IMR-90 (cell line): ENCODE measurements at regions not wholly inside any gene's neighbourhood (a gene's known extent, or its start where the extent isn't known, plus 50 kb on each side); places are given as distances from the start of the nearest gene placed in this dataset.

Experiments
- ATAC-seq: fragments of 200-7000 bp; cut with Tn5 transposase; 2 replicates; pipeline ENCODE4 v1.9.1; 2020; ENCODE audit warnings: low read depth, mild to moderate bottlenecking, moderate library complexity
- BruUV-seq: library from RNA; stranded (reverse); fragments of 400-500 nt; replicated peaks from 2 replicates; lab custom pipeline; 2021; lab: Mats Ljungman, UMichigan
- CTCF ChIA-PET: fragments of 300-600 bp; formaldehyde crosslinking; extraction: SDS; loops from one replicate; lab custom pipeline; 2021; ENCODE audit warnings: antibody characterized with exemption; lab: Yijun Ruan, JAX
- POLR2A ChIA-PET: fragments of 300-600 bp; sonication (Branson Sonifier 250); formaldehyde crosslinking; loops from one replicate; lab custom pipeline; 2022; ENCODE audit warnings: antibody characterized with exemption; ENCODE audit not compliant: unreplicated experiment; lab: Charles Lee
- DNase-seq: peaks from one replicate; pipeline ENCODE4 v3.0.0; 2013
- H2AFZ ChIP-seq: replicated peaks from 2 replicates; pipeline ENCODE3; 2013; ENCODE audit warnings: low read length, mild to moderate bottlenecking; ENCODE audit not compliant: poor library complexity
- H2AK5ac ChIP-seq: 2 replicates; pipeline ENCODE4 v1.6.1; 2013; ENCODE audit warnings: low read depth, low read length, inconsistent platforms
- H2AK9ac ChIP-seq: replicated peaks from 2 replicates; pipeline ENCODE3; 2013; ENCODE audit warnings: mild to moderate bottlenecking, low read depth, low read length, moderate library complexity; ENCODE audit not compliant: poor library complexity
- H2BK120ac ChIP-seq: 2 replicates; pipeline ENCODE4 v1.6.1; 2013; ENCODE audit warnings: low read depth, low read length, inconsistent platforms
- H2BK15ac ChIP-seq: 3 replicates; pipeline ENCODE4 v1.6.1; 2013; ENCODE audit warnings: low read depth, low read length, inconsistent platforms
- H2BK20ac ChIP-seq: 2 replicates; pipeline ENCODE4 v1.6.1; 2013; ENCODE audit warnings: low read depth, mild to moderate bottlenecking, inconsistent platforms, low read length, moderate library complexity
- H2BK5ac ChIP-seq: 2 replicates; pipeline ENCODE4 v1.6.1; 2013; ENCODE audit warnings: mild to moderate bottlenecking, low read depth, low read length, inconsistent platforms; ENCODE audit not compliant: poor library complexity, severe bottlenecking
- H3K14ac ChIP-seq: replicated peaks from 2 replicates; pipeline ENCODE4 v1.6.1; 2013; ENCODE audit warnings: low read depth, low read length, inconsistent platforms
- H3K18ac ChIP-seq: 2 replicates; pipeline ENCODE4 v1.6.1; 2013; ENCODE audit warnings: low read depth, low read length, control low read depth
- H3K23ac ChIP-seq: 2 replicates; pipeline ENCODE4 v1.6.1; 2013; ENCODE audit warnings: low read depth, low read length, inconsistent platforms
- H3K27ac ChIP-seq: 2 replicates; pipeline ENCODE4 v1.5.1; 2013; ENCODE audit warnings: mild to moderate bottlenecking, control low read depth, low read length; ENCODE audit not compliant: insufficient read depth
- H3K27me3 ChIP-seq: 2 replicates; pipeline ENCODE4 v1.6.1; 2013; ENCODE audit warnings: low read length; ENCODE audit not compliant: control insufficient read depth, insufficient read depth
- H3K36me3 ChIP-seq: 2 replicates; pipeline ENCODE4 v1.6.1; 2013; ENCODE audit warnings: low read length, mixed read lengths; ENCODE audit not compliant: control insufficient read depth, insufficient read depth
- H3K4ac ChIP-seq: 2 replicates; pipeline ENCODE4 v1.6.1; 2013; ENCODE audit warnings: low read depth, low read length, inconsistent platforms
- H3K4me1 ChIP-seq: 2 replicates; pipeline ENCODE4 v1.6.1; 2013; ENCODE audit warnings: low read length, mixed read lengths; ENCODE audit not compliant: control insufficient read depth, insufficient read depth
- H3K4me2 ChIP-seq: 2 replicates; pipeline ENCODE4 v1.6.1; 2013; ENCODE audit warnings: low read depth, mild to moderate bottlenecking, control low read depth, low read length, moderate library complexity
- H3K4me3 ChIP-seq: 2 replicates; pipeline ENCODE4 v1.5.1; 2013; ENCODE audit warnings: low read depth, mild to moderate bottlenecking, control low read depth, low read length, moderate library complexity; ENCODE audit not compliant: insufficient read depth
- H3K56ac ChIP-seq: 2 replicates; pipeline ENCODE4 v1.6.1; 2013; ENCODE audit warnings: low read length, inconsistent platforms; ENCODE audit not compliant: insufficient read depth; ENCODE audit errors: extremely low read depth
- H3K79me1 ChIP-seq, 2 experiments: 2 replicates each; pipeline ENCODE4 v1.6.1; 2013; ENCODE audit warnings: low read length in 2 of 2, inconsistent platforms in 1 of 2, low read depth in 1 of 2
- H3K9ac ChIP-seq: 2 replicates; pipeline ENCODE4 v1.6.1; 2013; ENCODE audit warnings: low read depth, low read length, control low read depth
- H3K9me1 ChIP-seq: 2 replicates; pipeline ENCODE4 v1.6.1; 2013; ENCODE audit warnings: low read length, inconsistent platforms; ENCODE audit not compliant: insufficient read depth
- H3K9me3 ChIP-seq: 2 replicates; pipeline ENCODE4 v1.6.1; 2013; ENCODE audit warnings: low read length; ENCODE audit not compliant: control insufficient read depth, insufficient read depth
- H4K20me1 ChIP-seq: 2 replicates; pipeline ENCODE4 v1.6.1; 2013; ENCODE audit warnings: low read length, inconsistent platforms; ENCODE audit not compliant: insufficient read depth
- H4K5ac ChIP-seq: 2 replicates; pipeline ENCODE4 v1.6.1; 2013; ENCODE audit warnings: mild to moderate bottlenecking, low read depth, low read length, control low read depth
- H4K8ac ChIP-seq, 2 experiments: 2 replicates each; pipeline ENCODE4 v1.6.1; 2013; ENCODE audit warnings: low read depth in 2 of 2, low read length in 2 of 2, control low read depth in 1 of 2, inconsistent platforms in 1 of 2
- H4K91ac ChIP-seq: 2 replicates; pipeline ENCODE4 v1.6.1; 2013; ENCODE audit warnings: low read depth, low read length, inconsistent platforms; ENCODE audit not compliant: insufficient read depth
- BHLHE40 ChIP-seq: fragments of 150-350 bp; IDR thresholded peaks from 2 replicates; pipeline ENCODE4 v1.6.1; 2016; ENCODE audit warnings: mild to moderate bottlenecking, low read depth, low read length
- CEBPB ChIP-seq: IDR thresholded peaks from 2 replicates; pipeline ENCODE4 v1.6.1; 2012; ENCODE audit warnings: low read depth, low read length, improper control_type of control experiment
- CHD1 ChIP-seq: IDR thresholded peaks from 2 replicates; pipeline ENCODE4 v1.6.1; 2012; ENCODE audit warnings: low read depth, low read length, improper control_type of control experiment
- CTCF ChIP-seq: conservative IDR thresholded peaks from 2 replicates; pipeline ENCODE4 v1.5.1; 2012; ENCODE audit warnings: mild to moderate bottlenecking, low read depth, low read length, improper control_type of control experiment
- ELK1 ChIP-seq: fragments of 150-350 bp; IDR thresholded peaks from 2 replicates; pipeline ENCODE4 v1.6.1; 2016; ENCODE audit warnings: low read depth, mild to moderate bottlenecking, low read length, moderate library complexity, borderline replicate concordance
- FOS ChIP-seq: fragments of 150-350 bp; IDR thresholded peaks from 2 replicates; pipeline ENCODE4 v1.6.1; 2016; ENCODE audit warnings: low read depth, low read length
- MAFK ChIP-seq: IDR thresholded peaks from 2 replicates; pipeline ENCODE4 v1.6.1; 2012; ENCODE audit warnings: low read depth, low read length, improper control_type of control experiment
- MAZ ChIP-seq: IDR thresholded peaks from 2 replicates; pipeline ENCODE4 v1.6.1; 2012; ENCODE audit warnings: low read depth, mild to moderate bottlenecking, low read length, improper control_type of control experiment, moderate library complexity, borderline replicate concordance
- MXI1 ChIP-seq: IDR thresholded peaks from 2 replicates; pipeline ENCODE4 v1.6.1; 2012; ENCODE audit warnings: low read depth, mild to moderate bottlenecking, low read length, moderate library complexity, borderline replicate concordance
- NFE2L2 ChIP-seq: fragments of 150-350 bp; IDR thresholded peaks from 2 replicates; pipeline ENCODE4 v1.6.1; 2016; ENCODE audit warnings: low read depth, mild to moderate bottlenecking, low read length
- POLR2A ChIP-seq: IDR thresholded peaks from 2 replicates; pipeline ENCODE4 v1.6.1; 2012; ENCODE audit warnings: mild to moderate bottlenecking, low read depth, low read length
- RAD21 ChIP-seq: IDR thresholded peaks from 2 replicates; pipeline ENCODE4 v1.6.1; 2012; ENCODE audit warnings: low read length, improper control_type of control experiment
- RCOR1 ChIP-seq: IDR thresholded peaks from 2 replicates; pipeline ENCODE4 v1.6.1; 2012; ENCODE audit warnings: mild to moderate bottlenecking, low read length, improper control_type of control experiment; ENCODE audit not compliant: insufficient replicate concordance
- RFX5 ChIP-seq: IDR thresholded peaks from 2 replicates; pipeline ENCODE4 v1.8.0; 2012; ENCODE audit warnings: low read depth, mild to moderate bottlenecking, low read length, moderate library complexity
- SMC3 ChIP-seq: fragments of 150-350 bp; IDR thresholded peaks from 2 replicates; pipeline ENCODE4 v1.6.1; 2016; ENCODE audit warnings: low read depth, mild to moderate bottlenecking, antibody characterized with exemption, low read length, moderate library complexity
- USF2 ChIP-seq: fragments of 150-350 bp; IDR thresholded peaks from 2 replicates; pipeline ENCODE4 v1.6.1; 2017; ENCODE audit warnings: mild to moderate bottlenecking, antibody characterized with exemption, low read length, low read depth
- WGBS, 2 experiments: methylation state at CpG; one replicate each; pipeline versions ENCODE4 v1.1.5 to v1.1.7; 2013; ENCODE audit warnings: missing lambda C conversion rate in 2 of 2; ENCODE audit not compliant: insufficient read length in 1 of 2; ENCODE audit errors: extremely low coverage in 2 of 2; 5-methylcytosine and 5-hydroxymethylcytosine counted together
- dilution Hi-C: fragments of 300-500 bp; cut with HindIII; formaldehyde crosslinking; loops from one replicate; pipeline ENCODE4 v1.14.3; 2018; ENCODE audit warnings: low sequenced_read_pairs; ENCODE audit not compliant: unreplicated experiment
- in situ Hi-C: fragments of 300-500 bp; cut with MboI; formaldehyde crosslinking; loops from 3 replicates; pipeline ENCODE4 v1.14.3; 2019; ENCODE audit warnings: low sequenced_read_pairs, inconsistent platforms, mixed read lengths
- intact Hi-C: fragments of 100-400 bp; cut with micrococcal nuclease; formaldehyde crosslinking; loops from 2 replicates; pipeline ENCODE4 v1.10.0; 2022

GRCh38 chr11:25537393-25537792 lies 794.5 kb upstream of the ANO3 start:
- ATAC-seq (no peak), DNase-seq (no peak)
- H3K36me3 ChIP-seq = no peaks in the 10 kb centered on the region
- no peaks in the 10 kb centered on the region for H3K9me3 ChIP-seq
- no peak overlapping the region for H3K9ac ChIP-seq
- H3K23ac ChIP-seq = no peak overlapping the region
- H3K4me3 ChIP-seq = no peak overlapping the region
- H2AK5ac ChIP-seq = no peak overlapping the region
- dilution Hi-C loops = no loop called here
- H4K8ac ChIP-seq = no peak overlapping the region
- no peak overlapping the region for H2AFZ ChIP-seq
- no peak overlapping the region for H3K18ac ChIP-seq
- H4K91ac ChIP-seq = no peak overlapping the region
- BruUV-seq = no TSS peak
- H2BK120ac ChIP-seq = no peak overlapping the region
- no peak overlapping the region for H2BK15ac ChIP-seq
- intact Hi-C loops = no loop called here
- H3K4me1 ChIP-seq = no peaks in the 10 kb centered on the region
- no peaks in the 10 kb centered on the region for H3K27me3 ChIP-seq
- H3K79me1 ChIP-seq = no peaks in the 10 kb centered on the region
- H3K14ac ChIP-seq = no peak overlapping the region
- H4K20me1 ChIP-seq = no peaks in the 10 kb centered on the region
- no peak overlapping the region for H2BK20ac ChIP-seq
- no peak overlapping the region for H4K5ac ChIP-seq
- ChIA-PET POLR2A (no interaction called here), CTCF (no interaction called here)
- H3K4me2 ChIP-seq = no peak overlapping the region
- WGBS, 2 experiments = no CpG with 5 or more reads among the region's 1 CpG
- H2BK5ac ChIP-seq = no peak overlapping the region
- TF ChIP-seq SMC3 = no peak
- TF ChIP-seq POLR2A = no peak
- no peak for TF ChIP-seq CEBPB
- TF ChIP-seq CTCF = no peak
- no peak for TF ChIP-seq NFE2L2
- TF ChIP-seq MAZ = no peak
- no peak for TF ChIP-seq MXI1
- no peak for TF ChIP-seq FOS
- no peak for TF ChIP-seq ELK1
- TF ChIP-seq MAFK = no peak
- TF ChIP-seq BHLHE40 = no peak
- TF ChIP-seq USF2 = no peak
- no peak for TF ChIP-seq CHD1
- TF ChIP-seq RAD21 = no peak
- no peak for TF ChIP-seq RCOR1
- no peak for TF ChIP-seq RFX5
- no peak overlapping the region for H3K56ac ChIP-seq
- no peak overlapping the region for H3K27ac ChIP-seq
- H3K4ac ChIP-seq = no peak overlapping the region
- in situ Hi-C loops = no loop called here
- H3K9me1 ChIP-seq = no peaks in the 10 kb centered on the region
- H2AK9ac ChIP-seq = no peak overlapping the region
